ENCODE measurements at regions not wholly inside any gene's neighbourhood (a gene's known extent, or its start where the extent isn't known, plus 50 kb on each side); places are given as distances from the start of the nearest gene placed in this dataset.

DNA sequence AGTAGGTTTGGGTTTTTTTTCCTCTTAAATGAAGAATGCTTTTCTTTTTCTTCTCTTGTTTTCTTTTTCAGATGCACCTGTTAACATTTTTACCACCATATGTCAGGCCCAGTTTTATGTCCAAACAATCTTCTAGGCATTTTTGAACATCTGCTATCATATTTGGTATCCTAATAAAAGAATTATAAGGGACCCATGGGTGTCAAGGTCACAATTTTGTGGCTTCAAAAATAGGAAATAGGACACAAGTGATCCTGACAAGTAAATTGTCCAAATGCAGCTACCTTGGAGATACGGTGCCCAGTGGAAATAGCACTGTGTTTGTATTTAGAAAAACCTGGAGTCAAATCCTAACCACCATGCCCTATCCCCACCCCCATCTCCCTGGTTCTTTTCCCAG is 270.3 kb downstream of the MZT1 start:
- ATAC-seq (ENCODE audit: low read depth) (no peak), DNase-seq (ENCODE audit: low spot score) (no peak)
- no peak overlapping the region for H3K27ac ChIP-seq (ENCODE audit: poor library complexity, severe bottlenecking)
- no peaks in the 10 kb centered on the region for H3K9me3 ChIP-seq (ENCODE audit: severe bottlenecking)
- H3K4me1 ChIP-seq (ENCODE audit: insufficient read depth, poor library complexity, severe bottlenecking): no peaks in the 10 kb centered on the region
- no peak overlapping the region for H3K4me3 ChIP-seq (ENCODE audit: severe bottlenecking)
- no peaks in the 10 kb centered on the region for H3K27me3 ChIP-seq (ENCODE audit: insufficient read depth, poor library complexity, severe bottlenecking)
- TF ChIP-seq, protein P1, sequence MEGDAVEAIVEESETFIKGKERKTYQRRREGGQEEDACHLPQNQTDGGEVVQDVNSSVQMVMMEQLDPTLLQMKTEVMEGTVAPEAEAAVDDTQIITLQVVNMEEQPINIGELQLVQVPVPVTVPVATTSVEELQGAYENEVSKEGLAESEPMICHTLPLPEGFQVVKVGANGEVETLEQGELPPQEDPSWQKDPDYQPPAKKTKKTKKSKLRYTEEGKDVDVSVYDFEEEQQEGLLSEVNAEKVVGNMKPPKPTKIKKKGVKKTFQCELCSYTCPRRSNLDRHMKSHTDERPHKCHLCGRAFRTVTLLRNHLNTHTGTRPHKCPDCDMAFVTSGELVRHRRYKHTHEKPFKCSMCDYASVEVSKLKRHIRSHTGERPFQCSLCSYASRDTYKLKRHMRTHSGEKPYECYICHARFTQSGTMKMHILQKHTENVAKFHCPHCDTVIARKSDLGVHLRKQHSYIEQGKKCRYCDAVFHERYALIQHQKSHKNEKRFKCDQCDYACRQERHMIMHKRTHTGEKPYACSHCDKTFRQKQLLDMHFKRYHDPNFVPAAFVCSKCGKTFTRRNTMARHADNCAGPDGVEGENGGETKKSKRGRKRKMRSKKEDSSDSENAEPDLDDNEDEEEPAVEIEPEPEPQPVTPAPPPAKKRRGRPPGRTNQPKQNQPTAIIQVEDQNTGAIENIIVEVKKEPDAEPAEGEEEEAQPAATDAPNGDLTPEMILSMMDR (IDR thresholded peaks at IDR 0.05; ENCODE audit: poor library complexity, severe bottlenecking): no peak
- H3K36me3 ChIP-seq (ENCODE audit: low read depth): no peaks in the 10 kb centered on the region

DNA sequence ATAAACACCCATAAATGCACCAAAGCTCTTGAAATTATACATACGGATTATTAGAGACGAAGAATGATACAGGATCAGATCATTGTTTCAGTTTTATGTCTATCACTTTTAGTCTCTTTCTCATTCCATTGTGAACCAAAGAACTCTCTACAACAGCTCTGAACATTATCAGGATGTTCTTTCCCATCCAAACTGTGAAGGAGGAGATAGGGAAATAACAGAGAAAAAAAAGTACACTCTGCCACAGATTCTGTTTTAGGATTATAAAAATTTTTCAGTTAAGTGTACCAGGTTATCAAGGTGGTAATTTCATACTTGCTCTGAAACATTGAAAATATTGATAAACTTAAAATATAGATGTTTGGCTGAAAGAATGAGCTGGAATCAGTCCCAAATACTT is 270.9 kb downstream of the MZT1 start:
- no peak for ATAC-seq (ENCODE audit: low read depth)
- H3K27ac ChIP-seq (ENCODE audit: poor library complexity, severe bottlenecking): no peak overlapping the region
- no peak overlapping the region for H3K4me3 ChIP-seq (ENCODE audit: severe bottlenecking)
- TF ChIP-seq, protein P1 (IDR thresholded peaks at IDR 0.05; ENCODE audit: poor library complexity, severe bottlenecking): no peak
- H3K27me3 ChIP-seq (ENCODE audit: insufficient read depth, poor library complexity, severe bottlenecking): no peaks in the 10 kb centered on the region
- H3K9me3 ChIP-seq (ENCODE audit: severe bottlenecking): no peaks in the 10 kb centered on the region
- no peaks in the 10 kb centered on the region for H3K36me3 ChIP-seq (ENCODE audit: low read depth)
- DNase-seq (ENCODE audit: low spot score): no peak
- H3K4me1 ChIP-seq (ENCODE audit: insufficient read depth, poor library complexity, severe bottlenecking): no peaks in the 10 kb centered on the region

DNA sequence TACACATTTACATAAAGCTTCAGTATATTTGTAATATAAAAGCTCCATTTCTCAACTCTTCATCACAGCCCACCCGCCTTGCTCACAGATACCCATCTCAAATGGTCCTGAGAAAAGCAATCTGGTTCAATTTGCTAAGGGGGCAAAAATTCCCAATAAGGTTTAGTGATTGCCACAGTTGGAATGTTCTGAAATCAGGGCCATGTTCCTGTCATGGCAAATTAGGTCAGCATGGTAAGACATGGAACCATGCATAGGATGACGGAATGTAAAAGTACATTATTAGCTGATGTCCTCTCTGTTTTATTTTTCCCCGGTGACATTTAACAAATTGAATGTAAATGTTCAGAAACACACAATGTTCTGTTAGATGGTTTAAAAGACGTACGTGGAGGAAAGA is 274.3 kb downstream of the MZT1 start:
- Histone ChIP-seq H3K9me3 (ENCODE audit: severe bottlenecking) (no peaks in the 10 kb centered on the region), H3K27me3 (ENCODE audit: insufficient read depth, poor library complexity, severe bottlenecking) (no peaks in the 10 kb centered on the region), H3K4me3 (ENCODE audit: severe bottlenecking) (no peak overlapping the region), H3K27ac (ENCODE audit: poor library complexity, severe bottlenecking) (no peak overlapping the region), H3K36me3 (ENCODE audit: low read depth) (no peaks in the 10 kb centered on the region), H3K4me1 (ENCODE audit: insufficient read depth, poor library complexity, severe bottlenecking) (no peaks in the 10 kb centered on the region)
- DNase-seq (ENCODE audit: low spot score) (no peak), ATAC-seq (ENCODE audit: low read depth) (no peak)
- TF ChIP-seq, protein P1 (IDR thresholded peaks at IDR 0.05; ENCODE audit: poor library complexity, severe bottlenecking): no peak

DNA sequence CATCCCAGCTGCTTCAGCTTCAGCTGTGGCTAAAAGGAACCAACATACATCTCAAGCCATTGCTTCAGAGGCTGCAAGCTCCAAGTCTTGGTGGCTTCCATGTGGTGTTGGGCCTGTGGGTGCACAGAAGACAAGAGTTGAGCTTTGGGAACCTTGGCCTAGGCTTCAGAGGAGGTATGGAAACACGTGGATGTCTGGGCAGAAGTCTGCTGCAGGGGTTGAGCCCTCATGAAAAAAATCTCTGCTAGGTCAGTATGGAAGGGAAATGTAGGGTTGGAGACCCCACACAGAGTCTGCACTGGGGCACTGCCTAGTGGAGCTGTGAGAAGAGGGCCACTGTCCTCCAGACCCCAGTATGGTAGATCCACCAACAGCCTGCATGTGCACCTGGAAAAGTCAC is 279.3 kb downstream of the MZT1 start:
- no peaks in the 10 kb centered on the region for H3K4me1 ChIP-seq (ENCODE audit: insufficient read depth, poor library complexity, severe bottlenecking)
- H3K36me3 ChIP-seq (ENCODE audit: low read depth): no peaks in the 10 kb centered on the region
- ATAC-seq (ENCODE audit: low read depth): no peak
- H3K27me3 ChIP-seq (ENCODE audit: insufficient read depth, poor library complexity, severe bottlenecking): no peaks in the 10 kb centered on the region
- no peak overlapping the region for H3K27ac ChIP-seq (ENCODE audit: poor library complexity, severe bottlenecking)
- no peak overlapping the region for H3K4me3 ChIP-seq (ENCODE audit: severe bottlenecking)
- TF ChIP-seq, protein P1 (IDR thresholded peaks at IDR 0.05; ENCODE audit: poor library complexity, severe bottlenecking): no peak
- H3K9me3 ChIP-seq (ENCODE audit: severe bottlenecking): no peaks in the 10 kb centered on the region
- DNase-seq (ENCODE audit: low spot score): no peak

DNA sequence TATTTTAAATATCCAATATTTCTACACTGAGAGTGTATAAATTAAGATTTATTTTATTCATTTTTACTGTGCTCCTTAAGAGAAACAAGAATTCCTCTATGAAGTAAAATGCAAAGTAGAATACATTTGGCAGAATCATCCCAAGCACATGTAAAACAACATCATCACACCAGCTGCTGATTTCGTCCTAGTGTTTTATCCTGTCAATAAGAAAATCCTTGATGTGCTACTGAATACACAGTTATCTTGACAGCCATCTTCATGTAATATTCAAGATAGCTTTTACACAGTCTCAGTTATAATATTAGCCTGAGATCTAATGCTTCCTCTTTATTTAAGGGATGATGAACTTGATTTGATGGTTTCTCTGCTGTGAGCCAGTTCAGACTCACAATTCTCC is 282.4 kb downstream of the MZT1 start:
- ATAC-seq (ENCODE audit: low read depth): no peak
- Histone ChIP-seq H3K4me1 (ENCODE audit: insufficient read depth, poor library complexity, severe bottlenecking) (no peaks in the 10 kb centered on the region), H3K4me3 (ENCODE audit: severe bottlenecking) (no peak overlapping the region), H3K27me3 (ENCODE audit: insufficient read depth, poor library complexity, severe bottlenecking) (no peaks in the 10 kb centered on the region), H3K36me3 (ENCODE audit: low read depth) (no peaks in the 10 kb centered on the region), H3K9me3 (ENCODE audit: severe bottlenecking) (no peaks in the 10 kb centered on the region), H3K27ac (ENCODE audit: poor library complexity, severe bottlenecking) (no peak overlapping the region)
- TF ChIP-seq, protein P1 (IDR thresholded peaks at IDR 0.05; ENCODE audit: poor library complexity, severe bottlenecking): no peak
- no peak for DNase-seq (ENCODE audit: low spot score)
